ENCODE measurements at regions not wholly inside any gene's neighbourhood (a gene's known extent, or its start where the extent isn't known, plus 50 kb on each side); places are given as distances from the start of the nearest gene placed in this dataset.

DNA sequence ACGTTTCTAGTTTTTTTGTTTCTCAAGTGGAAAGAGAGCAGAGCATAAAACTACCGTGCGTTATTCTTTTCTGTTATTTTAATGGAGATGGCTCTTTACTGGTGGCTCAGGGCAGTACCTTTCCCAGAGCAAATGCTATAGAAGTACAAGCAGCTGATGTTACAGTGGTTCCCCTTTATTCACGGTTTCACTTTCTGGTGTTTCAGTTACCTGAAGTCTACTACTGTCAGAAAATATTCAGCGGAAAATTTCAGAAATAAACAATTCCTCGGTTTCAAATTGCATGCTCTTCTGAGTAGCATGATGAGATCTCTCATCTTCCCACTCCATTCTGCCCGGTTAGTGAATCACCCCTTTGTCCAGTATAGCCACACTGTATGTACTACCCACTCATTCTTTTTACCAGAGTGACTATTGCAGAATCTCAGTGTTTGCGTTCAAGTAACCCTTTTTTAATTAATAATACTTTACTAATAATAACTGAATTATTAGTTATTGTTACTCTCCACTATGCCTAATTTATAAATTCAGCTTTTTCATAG is 597.5 kb upstream of the ROBO2 start:
- Histone ChIP-seq H2BK5ac (ENCODE audit: low read length) (no peak overlapping the region), H3K79me1 (ENCODE audit: low read depth, low read length) (no peaks in the 10 kb centered on the region), H2BK12ac (ENCODE audit: low read length) (no peak overlapping the region), H3K36me3 (replicated peaks in 1 of 2; ENCODE audit: control insufficient read depth in 2 of 2, insufficient read depth in 2 of 2, low read length in 2 of 2) (no peaks in the 10 kb centered on the region), H2AFZ (ENCODE audit: low read length) (no peak overlapping the region), H3K4me1 (ENCODE audit: control insufficient read depth in 2 of 2, insufficient read depth in 1 of 2, low read depth in 1 of 2, low read length in 2 of 2) (peaks cover 0 to 2% of the 10 kb centered on the region in 2 donors), H3K14ac (ENCODE audit: low read length) (no peak overlapping the region), H3K27ac (replicated peaks; ENCODE audit: low read length) (no peak overlapping the region), H3K27me3 (ENCODE audit: control insufficient read depth in 3 of 3, insufficient read depth in 3 of 3, low read depth in 1 of 3, low read length in 3 of 3) (no peaks in the 10 kb centered on the region), H3K9me3 (replicated peaks in 1 of 2; ENCODE audit: control insufficient read depth in 2 of 2, insufficient read depth in 1 of 2, low read depth in 1 of 2, low read length in 2 of 2) (no peaks in the 10 kb centered on the region), H2BK15ac (ENCODE audit: low read length) (no peak overlapping the region), H2AK5ac (ENCODE audit: low read depth, low read length) (no peak overlapping the region), H3K18ac (ENCODE audit: low read length) (no peak overlapping the region), H3K23ac (ENCODE audit: low read depth, low read length, poor library complexity) (no peak overlapping the region), H4K8ac (ENCODE audit: low read depth, low read length) (no peak overlapping the region), H3K4me2 (ENCODE audit: insufficient read depth, low read length, poor library complexity, severe bottlenecking) (no peak overlapping the region), H2BK120ac (ENCODE audit: low read depth, low read length) (no peak overlapping the region), H3K9ac (ENCODE audit: low read depth, low read length, poor library complexity) (no peak overlapping the region), H4K91ac (ENCODE audit: low read depth, low read length, poor library complexity) (no peak overlapping the region), H3K4ac (ENCODE audit: low read length) (no peak overlapping the region), H3K4me3 (ENCODE audit: low read length in 2 of 2) (no peak overlapping the region)
- no CpG with 5 or more reads among the region's 8 CpGs for whole genome bisulfite sequencing, 2 donors (ENCODE audit: extremely low coverage in 2 of 2, insufficient read length in 2 of 2, insufficient replicate concordance in 1 of 2)
- no peak for DNase-seq (ENCODE audit: low spot score)

DNA sequence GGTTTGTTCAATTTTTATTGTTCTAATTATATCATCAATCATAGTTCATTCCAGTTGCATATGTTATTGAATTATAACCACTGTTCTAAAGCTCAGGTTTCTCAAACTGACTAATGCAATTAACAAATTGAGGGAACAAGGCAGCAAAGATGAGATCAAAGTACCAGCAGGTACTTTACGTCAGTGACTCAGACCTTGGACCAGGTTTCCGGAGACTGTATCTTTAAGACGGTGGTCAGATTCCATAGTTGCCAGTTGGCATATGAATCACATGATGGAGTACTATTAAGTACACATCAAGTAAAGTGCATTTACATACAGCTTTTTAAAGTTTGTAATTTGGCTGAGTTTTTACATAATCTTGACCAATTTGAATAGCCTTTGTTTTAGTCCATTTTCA is 583.6 kb upstream of the ROBO2 start:
- no peak overlapping the region for H2AK5ac ChIP-seq (ENCODE audit: low read depth, low read length)
- H2BK120ac ChIP-seq (ENCODE audit: low read depth, low read length), result no peak overlapping the region
- H4K8ac ChIP-seq (ENCODE audit: low read depth, low read length), result no peak overlapping the region
- H3K9ac ChIP-seq (ENCODE audit: low read depth, low read length, poor library complexity), result no peak overlapping the region
- H3K23ac ChIP-seq (ENCODE audit: low read depth, low read length, poor library complexity), result no peak overlapping the region
- H3K79me1 ChIP-seq (ENCODE audit: low read depth, low read length), result no peaks in the 10 kb centered on the region
- no peak overlapping the region for H3K27ac ChIP-seq (replicated peaks; ENCODE audit: low read length)
- no peak overlapping the region for H3K14ac ChIP-seq (ENCODE audit: low read length)
- H3K27me3 ChIP-seq (ENCODE audit: control insufficient read depth in 3 of 3, insufficient read depth in 3 of 3, low read depth in 1 of 3, low read length in 3 of 3), result no peaks in the 10 kb centered on the region
- no peak overlapping the region for H2BK12ac ChIP-seq (ENCODE audit: low read length)
- no peak overlapping the region for H3K4me3 ChIP-seq (ENCODE audit: low read length in 2 of 2)
- no peak for DNase-seq (ENCODE audit: low spot score)
- no peak overlapping the region for H4K91ac ChIP-seq (ENCODE audit: low read depth, low read length, poor library complexity)
- no peak overlapping the region for H3K4me2 ChIP-seq (ENCODE audit: insufficient read depth, low read length, poor library complexity, severe bottlenecking)
- H3K4ac ChIP-seq (ENCODE audit: low read length), result no peak overlapping the region
- no peaks in the 10 kb centered on the region for H3K4me1 ChIP-seq (ENCODE audit: control insufficient read depth in 2 of 2, insufficient read depth in 1 of 2, low read depth in 1 of 2, low read length in 2 of 2)
- H3K18ac ChIP-seq (ENCODE audit: low read length), result no peak overlapping the region
- no peak overlapping the region for H2AFZ ChIP-seq (ENCODE audit: low read length)
- H2BK5ac ChIP-seq (ENCODE audit: low read length), result no peak overlapping the region
- no peak overlapping the region for H2BK15ac ChIP-seq (ENCODE audit: low read length)
- H3K36me3 ChIP-seq (replicated peaks in 1 of 2; ENCODE audit: control insufficient read depth in 2 of 2, insufficient read depth in 2 of 2, low read length in 2 of 2), result no peaks in the 10 kb centered on the region
- H3K9me3 ChIP-seq (replicated peaks in 1 of 2; ENCODE audit: control insufficient read depth in 2 of 2, insufficient read depth in 1 of 2, low read depth in 1 of 2, low read length in 2 of 2), result no peaks in the 10 kb centered on the region
- WGBS, 2 donors (ENCODE audit: extremely low coverage in 2 of 2, insufficient read length in 2 of 2, insufficient replicate concordance in 1 of 2), result no CpG with 5 or more reads among the region's 3 CpGs

DNA sequence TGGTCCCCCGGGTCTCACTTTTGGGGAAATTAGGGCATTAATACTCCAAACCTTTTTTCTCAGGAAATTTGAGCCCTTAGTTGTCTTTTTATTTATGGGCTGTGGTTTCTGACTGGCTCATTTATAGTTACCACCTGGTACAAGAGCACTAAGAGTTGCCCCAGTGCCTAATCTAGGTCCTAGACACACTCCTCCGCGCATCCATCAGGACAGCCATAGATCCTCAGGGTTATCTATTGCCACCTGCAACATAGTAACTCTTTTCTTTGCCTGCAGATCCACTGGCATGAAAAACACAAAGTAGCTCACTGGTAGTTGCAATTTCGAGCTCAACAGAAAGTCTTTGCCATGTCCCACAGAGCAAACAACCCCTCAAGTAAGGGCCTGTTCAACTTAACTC is 576.4 kb upstream of the ROBO2 start:
- H3K23ac ChIP-seq (ENCODE audit: low read depth, low read length, poor library complexity), result no peak overlapping the region
- H3K18ac ChIP-seq (ENCODE audit: low read length), result no peak overlapping the region
- H2AFZ ChIP-seq (ENCODE audit: low read length), result no peak overlapping the region
- H3K4ac ChIP-seq (ENCODE audit: low read length), result no peak overlapping the region
- WGBS, 2 donors (ENCODE audit: extremely low coverage in 2 of 2, insufficient read length in 2 of 2, insufficient replicate concordance in 1 of 2), result no CpG with 5 or more reads among the region's 4 CpGs
- H3K4me3 ChIP-seq (ENCODE audit: low read length in 2 of 2), result no peak overlapping the region
- H3K27me3 ChIP-seq (ENCODE audit: control insufficient read depth in 3 of 3, insufficient read depth in 3 of 3, low read depth in 1 of 3, low read length in 3 of 3), result no peaks in the 10 kb centered on the region
- no peak overlapping the region for H2BK15ac ChIP-seq (ENCODE audit: low read length)
- H2AK5ac ChIP-seq (ENCODE audit: low read depth, low read length), result no peak overlapping the region
- H3K4me1 ChIP-seq (ENCODE audit: control insufficient read depth in 2 of 2, insufficient read depth in 1 of 2, low read depth in 1 of 2, low read length in 2 of 2), result no peaks in the 10 kb centered on the region
- no peak overlapping the region for H2BK120ac ChIP-seq (ENCODE audit: low read depth, low read length)
- H3K27ac ChIP-seq (replicated peaks; ENCODE audit: low read length), result no peak overlapping the region
- no peak for DNase-seq (ENCODE audit: low spot score)
- H3K4me2 ChIP-seq (ENCODE audit: insufficient read depth, low read length, poor library complexity, severe bottlenecking), result no peak overlapping the region
- no peaks in the 10 kb centered on the region for H3K36me3 ChIP-seq (replicated peaks in 1 of 2; ENCODE audit: control insufficient read depth in 2 of 2, insufficient read depth in 2 of 2, low read length in 2 of 2)
- no peak overlapping the region for H2BK5ac ChIP-seq (ENCODE audit: low read length)
- no peak overlapping the region for H4K8ac ChIP-seq (ENCODE audit: low read depth, low read length)
- H3K14ac ChIP-seq (ENCODE audit: low read length), result no peak overlapping the region
- H3K9ac ChIP-seq (ENCODE audit: low read depth, low read length, poor library complexity), result no peak overlapping the region
- no peak overlapping the region for H4K91ac ChIP-seq (ENCODE audit: low read depth, low read length, poor library complexity)
- H3K9me3 ChIP-seq (replicated peaks in 1 of 2; ENCODE audit: control insufficient read depth in 2 of 2, insufficient read depth in 1 of 2, low read depth in 1 of 2, low read length in 2 of 2), result no peaks in the 10 kb centered on the region
- H3K79me1 ChIP-seq (ENCODE audit: low read depth, low read length), result no peaks in the 10 kb centered on the region
- H2BK12ac ChIP-seq (ENCODE audit: low read length), result no peak overlapping the region

DNA sequence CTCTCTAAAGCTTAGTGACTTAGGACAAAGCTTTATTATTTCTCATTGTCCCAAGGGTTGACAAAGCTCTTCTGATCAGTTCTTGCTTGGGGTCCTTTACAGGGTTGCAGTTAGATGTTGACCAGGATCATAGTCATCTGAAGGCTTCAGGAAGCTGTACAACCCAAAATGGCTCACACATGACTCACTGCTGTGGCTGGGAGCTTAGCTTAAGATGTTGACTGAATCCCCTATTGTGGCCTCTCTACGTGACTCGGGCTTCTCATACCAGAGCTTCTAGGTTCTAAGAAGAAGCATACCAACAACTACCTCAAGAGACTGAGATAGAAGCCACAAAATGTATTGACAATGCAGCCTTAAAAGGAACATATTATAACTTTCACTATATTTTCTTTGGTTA is 569.6 kb upstream of the ROBO2 start:
- Histone ChIP-seq H3K18ac (ENCODE audit: low read length) (no peak overlapping the region), H3K23ac (ENCODE audit: low read depth, low read length, poor library complexity) (no peak overlapping the region), H2AFZ (ENCODE audit: low read length) (no peak overlapping the region), H3K36me3 (replicated peaks in 1 of 2; ENCODE audit: control insufficient read depth in 2 of 2, insufficient read depth in 2 of 2, low read length in 2 of 2) (no peaks in the 10 kb centered on the region), H3K9me3 (replicated peaks in 1 of 2; ENCODE audit: control insufficient read depth in 2 of 2, insufficient read depth in 1 of 2, low read depth in 1 of 2, low read length in 2 of 2) (no peaks in the 10 kb centered on the region), H4K8ac (ENCODE audit: low read depth, low read length) (no peak overlapping the region), H3K79me1 (ENCODE audit: low read depth, low read length) (no peaks in the 10 kb centered on the region), H4K91ac (ENCODE audit: low read depth, low read length, poor library complexity) (no peak overlapping the region), H2BK12ac (ENCODE audit: low read length) (no peak overlapping the region), H2AK5ac (ENCODE audit: low read depth, low read length) (no peak overlapping the region), H3K4ac (ENCODE audit: low read length) (no peak overlapping the region), H3K4me1 (ENCODE audit: control insufficient read depth in 2 of 2, insufficient read depth in 1 of 2, low read depth in 1 of 2, low read length in 2 of 2) (no peaks in the 10 kb centered on the region), H3K9ac (ENCODE audit: low read depth, low read length, poor library complexity) (no peak overlapping the region), H3K27ac (replicated peaks; ENCODE audit: low read length) (no peak overlapping the region), H2BK5ac (ENCODE audit: low read length) (no peak overlapping the region), H2BK15ac (ENCODE audit: low read length) (no peak overlapping the region), H3K4me2 (ENCODE audit: insufficient read depth, low read length, poor library complexity, severe bottlenecking) (no peak overlapping the region), H3K14ac (ENCODE audit: low read length) (no peak overlapping the region), H3K4me3 (ENCODE audit: low read length in 2 of 2) (no peak overlapping the region), H3K27me3 (ENCODE audit: control insufficient read depth in 3 of 3, insufficient read depth in 3 of 3, low read depth in 1 of 3, low read length in 3 of 3) (no peaks in the 10 kb centered on the region), H2BK120ac (ENCODE audit: low read depth, low read length) (no peak overlapping the region)
- WGBS, 2 donors (ENCODE audit: extremely low coverage in 2 of 2, insufficient read length in 2 of 2, insufficient replicate concordance in 1 of 2), result no CpG with 5 or more reads among the region's 2 CpGs
- no peak for DNase-seq (ENCODE audit: low spot score)

Measured in neuronal stem cell (in vitro differentiated cells).